Gastroesophageal sphincter (tissue), 3 donors: ENCODE measurements at regions not wholly inside any gene's neighbourhood (a gene's known extent, or its start where the extent isn't known, plus 50 kb on each side); places are given as distances from the start of the nearest gene placed in this dataset.

Source experiments
- EP300 ChIP-seq: sonication (generic); formaldehyde crosslinking; IDR thresholded peaks from one replicate; pipeline ENCODE4 v1.6.1; 2017; ENCODE audit warnings: antibody characterized with exemption, mild to moderate bottlenecking
- POLR2AphosphoS5 ChIP-seq: sonication (generic); formaldehyde crosslinking; IDR thresholded peaks from one replicate; pipeline ENCODE4 v1.6.1; 2017; ENCODE audit warnings: antibody characterized with exemption
- TF ChIP-seq, protein P1 (sequence below), 4 experiments: fragments of 200-600 bp in 2 of 4; fragments of 450-650 bp in 2 of 4; sonication (generic) in 1 of 4; IDR thresholded peaks; one replicate each; pipeline ENCODE4 v1.5.1; 2017 to 2019; ENCODE audit warnings: antibody characterized with exemption in 4 of 4, mild to moderate bottlenecking in 2 of 4, moderate library complexity in 2 of 4

GRCh38 chr12:74725154-74725553 is 187.5 kb downstream of the ATXN7L3B start:
- TF ChIP-seq, protein P1, sequence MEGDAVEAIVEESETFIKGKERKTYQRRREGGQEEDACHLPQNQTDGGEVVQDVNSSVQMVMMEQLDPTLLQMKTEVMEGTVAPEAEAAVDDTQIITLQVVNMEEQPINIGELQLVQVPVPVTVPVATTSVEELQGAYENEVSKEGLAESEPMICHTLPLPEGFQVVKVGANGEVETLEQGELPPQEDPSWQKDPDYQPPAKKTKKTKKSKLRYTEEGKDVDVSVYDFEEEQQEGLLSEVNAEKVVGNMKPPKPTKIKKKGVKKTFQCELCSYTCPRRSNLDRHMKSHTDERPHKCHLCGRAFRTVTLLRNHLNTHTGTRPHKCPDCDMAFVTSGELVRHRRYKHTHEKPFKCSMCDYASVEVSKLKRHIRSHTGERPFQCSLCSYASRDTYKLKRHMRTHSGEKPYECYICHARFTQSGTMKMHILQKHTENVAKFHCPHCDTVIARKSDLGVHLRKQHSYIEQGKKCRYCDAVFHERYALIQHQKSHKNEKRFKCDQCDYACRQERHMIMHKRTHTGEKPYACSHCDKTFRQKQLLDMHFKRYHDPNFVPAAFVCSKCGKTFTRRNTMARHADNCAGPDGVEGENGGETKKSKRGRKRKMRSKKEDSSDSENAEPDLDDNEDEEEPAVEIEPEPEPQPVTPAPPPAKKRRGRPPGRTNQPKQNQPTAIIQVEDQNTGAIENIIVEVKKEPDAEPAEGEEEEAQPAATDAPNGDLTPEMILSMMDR (IDR thresholded peaks at IDR 0.05), result no peak
- TF ChIP-seq POLR2AphosphoS5, result no peak
- no peak for TF ChIP-seq EP300
